Activated CD4-positive, CD25-positive, alpha-beta regulatory T cell treated with anti-CD3 and anti-CD28 coated beads, Interleukin-2, amount 50 U/mL, for 72 hours (primary cell): ENCODE measurements at regions not wholly inside any gene's neighbourhood (a gene's known extent, or its start where the extent isn't known, plus 50 kb on each side); places are given as distances from the start of the nearest gene placed in this dataset.

Source experiments
- DNase-seq: peaks from one replicate; pipeline ENCODE4 v3.0.0; 2021

DNA sequence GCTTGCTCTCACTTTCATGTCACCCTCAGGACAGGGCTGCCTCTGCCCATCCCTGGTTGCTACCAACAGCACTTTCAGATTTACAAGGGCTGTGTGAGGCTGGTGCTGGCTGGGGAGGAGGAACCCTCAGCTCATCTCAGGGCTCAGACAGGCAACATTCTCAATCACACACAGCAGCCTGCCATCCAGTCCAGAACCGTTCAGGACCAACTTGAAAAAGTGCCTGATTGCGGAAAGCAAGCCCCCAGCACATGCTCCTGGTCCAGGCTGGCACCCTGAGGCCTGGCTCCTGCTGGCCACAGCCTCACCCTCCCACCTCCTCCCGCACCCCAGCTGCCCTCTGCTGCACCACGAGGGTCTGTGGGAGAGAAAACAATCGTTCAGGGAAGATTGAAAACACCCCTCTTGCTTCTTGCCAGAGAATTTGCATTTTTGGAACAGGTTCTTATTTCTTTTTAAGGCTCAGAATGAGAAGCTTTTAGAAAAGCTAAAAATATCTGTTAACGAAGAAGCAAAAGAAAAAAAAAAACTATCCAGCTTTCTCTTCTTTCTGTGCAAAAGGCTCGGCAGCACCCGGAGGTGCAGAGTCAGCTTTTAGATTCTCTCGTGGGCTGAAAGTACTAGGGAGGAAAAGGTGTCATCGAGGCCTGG lies 403.8 kb upstream of the ID2 start:
- no peak for DNase-seq

- DNase-seq: no peak
Measured at GRCh38 chr2:8278709-8279354, 403.0 kb upstream of the ID2 start.

GRCh38 chr2:8279506-8279905 lies 402.4 kb upstream of the ID2 start:
- no peak for DNase-seq

DNA sequence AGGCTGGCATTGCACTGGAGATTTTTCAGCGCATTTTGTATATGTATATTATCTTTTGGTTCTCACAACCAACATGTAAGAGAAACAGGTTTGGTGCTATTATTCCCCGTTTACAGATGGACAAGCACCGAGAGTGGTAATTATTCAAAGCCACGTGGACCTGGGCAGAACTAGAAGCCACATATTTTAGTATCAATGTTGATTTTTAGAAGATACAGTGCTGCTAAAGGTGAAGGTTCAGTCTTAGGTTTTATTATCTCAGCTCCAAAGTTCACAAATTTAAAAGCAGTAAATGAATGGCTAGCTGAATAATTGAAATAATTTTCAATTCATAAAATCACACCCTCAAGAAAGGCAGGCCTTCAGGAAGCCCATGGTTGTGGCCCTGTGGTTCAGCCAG lies 400.6 kb upstream of the ID2 start:
- DNase-seq: no peak

DNA sequence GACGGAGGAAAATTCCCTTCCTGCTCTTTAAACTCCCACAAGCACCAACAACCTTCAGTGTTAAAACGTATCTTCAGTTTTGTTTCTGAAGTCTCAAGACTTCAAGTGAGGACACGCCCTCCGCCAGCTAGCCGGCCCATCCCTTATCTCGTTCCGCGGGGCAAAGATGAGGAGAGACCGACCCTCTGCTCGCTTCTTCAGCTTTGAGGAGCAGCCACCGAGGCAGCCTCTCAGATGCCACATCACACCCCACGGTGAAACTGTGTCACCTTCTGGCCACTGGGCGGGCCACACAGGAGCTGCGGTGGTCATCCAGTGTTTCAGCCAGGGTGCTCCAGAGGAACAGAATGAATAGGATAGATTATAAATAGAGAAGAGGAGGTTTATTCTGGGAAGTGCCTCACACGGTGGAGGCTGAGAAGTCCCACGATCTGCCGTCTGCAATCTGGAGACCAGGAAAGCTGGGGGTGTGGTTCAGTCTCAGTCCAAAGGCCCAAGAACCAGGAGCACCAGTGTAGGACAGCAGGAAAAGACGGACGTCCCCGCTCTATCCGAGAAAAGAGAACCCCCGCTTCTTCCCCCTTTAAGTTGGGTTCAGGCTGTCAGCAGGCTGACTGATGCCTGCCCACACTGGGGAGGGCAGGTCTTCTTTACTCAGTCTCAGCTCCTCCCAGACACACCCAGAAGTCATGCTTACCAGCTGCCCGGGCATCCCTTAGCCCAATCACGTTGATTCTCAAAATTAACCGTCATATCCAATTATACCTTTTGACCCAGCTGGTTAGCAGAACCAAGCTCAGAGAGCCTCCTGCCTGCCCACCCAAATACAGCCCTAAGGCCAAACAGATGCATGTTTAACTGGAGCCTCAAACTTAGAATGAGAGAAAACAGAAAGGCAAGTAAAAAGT lies 399.7 kb upstream of the ID2 start:
- DNase-seq: no peak

DNA sequence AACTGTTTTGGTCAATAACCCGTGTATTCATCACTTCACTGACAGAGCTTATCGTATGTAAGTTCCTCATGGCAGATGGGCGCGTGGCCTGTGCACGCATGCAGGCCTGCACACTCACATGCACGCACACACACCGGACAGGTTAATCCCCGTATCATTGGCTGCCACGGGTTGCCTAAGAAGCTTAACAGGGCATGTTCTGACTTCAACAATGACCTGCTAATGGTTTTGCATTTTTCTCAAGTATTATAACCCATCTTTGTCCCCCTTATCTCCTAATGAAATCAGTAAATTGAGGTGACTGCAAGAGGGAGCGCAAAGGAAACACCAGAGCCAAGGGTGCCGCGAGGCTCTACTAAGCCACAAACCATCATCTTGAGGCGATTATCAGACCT lies 399.0 kb upstream of the ID2 start:
- DNase-seq: no peak

DNA sequence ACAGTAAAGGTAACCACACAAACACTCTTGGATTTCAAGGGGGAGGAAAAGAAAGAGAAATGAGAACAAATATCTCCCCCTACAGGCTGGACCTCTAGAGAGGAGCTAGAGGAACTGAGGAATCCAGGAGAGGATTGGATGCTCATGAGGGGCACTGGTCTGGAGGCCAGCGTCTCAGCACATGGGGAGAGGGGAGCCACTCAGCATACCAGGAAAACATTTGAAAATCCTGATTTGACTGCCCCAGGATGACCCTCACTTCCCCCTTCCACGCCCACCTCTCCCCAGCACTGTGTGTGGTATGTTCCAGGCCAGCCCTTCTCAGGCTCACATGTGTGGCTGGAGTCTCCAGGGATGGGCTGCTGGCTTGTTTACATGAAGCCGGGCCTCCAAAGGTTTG lies 396.8 kb upstream of the ID2 start:
- no peak for DNase-seq

- DNase-seq: no peak
Measured at GRCh38 chr2:8285898-8286297, 396.0 kb upstream of the ID2 start.

- DNase-seq: no peak
Measured at GRCh38 chr2:8288206-8288605, 393.6 kb upstream of the ID2 start.

GRCh38 chr2:8289111-8289510 lies 392.7 kb upstream of the ID2 start:
- no peak for DNase-seq

DNA sequence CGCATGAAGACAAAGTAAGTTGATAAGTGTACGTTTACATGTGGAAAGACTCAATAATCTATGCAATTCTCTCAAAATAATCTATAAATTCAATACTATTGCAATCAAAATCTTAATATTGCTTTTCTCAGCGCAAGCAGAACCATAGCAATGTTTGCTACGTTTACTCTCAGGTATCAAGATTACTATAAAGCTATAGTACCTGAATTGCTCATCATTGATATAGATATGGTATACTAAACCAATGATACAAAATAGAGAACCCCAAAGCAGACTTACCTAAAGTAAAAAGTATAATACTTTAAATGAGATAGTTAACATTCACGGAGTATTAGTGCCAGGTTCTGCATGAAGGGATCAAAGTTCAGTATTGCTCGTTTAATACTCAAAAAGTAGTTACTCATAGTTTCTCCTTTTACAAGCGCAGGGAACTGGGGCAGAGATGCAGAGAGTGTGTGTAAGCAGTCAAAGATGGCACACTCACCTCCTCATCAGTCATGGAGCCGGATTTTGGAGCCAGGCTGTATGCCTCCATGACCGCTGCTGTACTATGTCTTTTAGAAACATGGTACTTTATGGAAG lies 391.0 kb upstream of the ID2 start:
- DNase-seq: no peak

DNA sequence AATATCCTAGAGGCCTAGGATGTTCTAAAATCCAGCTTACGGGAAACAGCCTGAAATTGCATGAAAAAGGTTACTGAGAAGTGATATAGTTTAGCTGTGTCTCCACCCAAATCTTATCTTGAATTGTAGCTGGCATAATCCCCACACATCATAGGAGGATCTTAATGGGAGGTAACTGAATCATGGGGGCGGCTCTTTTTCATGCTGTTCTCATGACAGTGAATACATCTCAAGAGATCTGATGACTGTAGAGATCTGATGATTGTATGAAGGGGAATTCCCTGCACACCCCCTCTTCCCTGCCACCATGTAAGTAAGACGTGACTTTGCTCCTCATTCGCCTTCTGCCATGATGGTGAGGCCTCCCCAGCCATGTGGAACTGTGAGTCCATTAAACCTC lies 385.6 kb upstream of the ID2 start:
- no peak for DNase-seq

GRCh38 chr2:8297376-8298231 lies 384.3 kb upstream of the ID2 start:
- no peak for DNase-seq

DNA sequence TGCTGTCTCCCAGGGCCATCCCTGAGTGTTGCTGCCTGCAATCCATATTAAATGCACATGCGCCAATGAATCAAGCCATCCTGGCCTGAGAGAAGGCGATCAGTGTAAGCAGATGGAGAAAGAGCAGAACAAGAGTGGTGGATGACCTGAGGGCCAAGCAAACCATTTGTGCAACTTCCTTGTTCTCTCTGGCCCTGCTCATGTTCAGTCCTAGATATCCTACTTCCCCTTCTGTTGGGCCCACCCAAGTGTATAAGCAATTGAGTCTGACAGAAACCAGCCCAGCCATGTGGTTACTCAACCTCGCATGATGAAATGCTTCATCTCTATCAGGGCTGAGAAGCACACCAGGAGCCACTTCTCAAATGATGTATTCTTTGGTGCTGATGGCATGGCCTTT lies 383.1 kb upstream of the ID2 start:
- no peak for DNase-seq

DNA sequence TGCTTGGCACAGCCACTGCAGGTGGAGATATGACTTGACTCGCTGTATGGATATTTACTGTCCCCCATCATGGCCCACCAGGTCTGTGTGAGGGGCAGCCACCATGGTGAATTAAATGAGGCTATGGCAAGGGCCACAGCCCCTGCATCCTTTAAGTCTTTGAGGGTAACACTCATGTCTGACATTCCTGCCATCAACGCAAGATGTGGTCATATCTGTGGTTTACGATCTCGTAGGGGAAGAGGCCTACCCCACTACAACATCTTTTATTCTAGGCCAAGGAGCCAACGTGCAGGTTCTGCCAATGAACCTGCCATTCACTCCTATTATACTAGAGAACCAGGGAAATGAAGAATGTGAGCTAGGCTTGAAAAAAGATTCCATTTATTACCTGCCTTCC lies 381.6 kb upstream of the ID2 start:
- DNase-seq: no peak

- no peak for DNase-seq
Measured at GRCh38 chr2:8300905-8301304, 381.0 kb upstream of the ID2 start.

- peak; percentile 41 for DNase-seq
Measured at GRCh38 chr2:8303322-8303832, 378.5 kb upstream of the ID2 start.

- no peak for DNase-seq
Measured at GRCh38 chr2:8304821-8305766, 376.8 kb upstream of the ID2 start.

GRCh38 chr2:8306530-8307351 lies 375.1 kb upstream of the ID2 start:
- DNase-seq: no peak

DNA sequence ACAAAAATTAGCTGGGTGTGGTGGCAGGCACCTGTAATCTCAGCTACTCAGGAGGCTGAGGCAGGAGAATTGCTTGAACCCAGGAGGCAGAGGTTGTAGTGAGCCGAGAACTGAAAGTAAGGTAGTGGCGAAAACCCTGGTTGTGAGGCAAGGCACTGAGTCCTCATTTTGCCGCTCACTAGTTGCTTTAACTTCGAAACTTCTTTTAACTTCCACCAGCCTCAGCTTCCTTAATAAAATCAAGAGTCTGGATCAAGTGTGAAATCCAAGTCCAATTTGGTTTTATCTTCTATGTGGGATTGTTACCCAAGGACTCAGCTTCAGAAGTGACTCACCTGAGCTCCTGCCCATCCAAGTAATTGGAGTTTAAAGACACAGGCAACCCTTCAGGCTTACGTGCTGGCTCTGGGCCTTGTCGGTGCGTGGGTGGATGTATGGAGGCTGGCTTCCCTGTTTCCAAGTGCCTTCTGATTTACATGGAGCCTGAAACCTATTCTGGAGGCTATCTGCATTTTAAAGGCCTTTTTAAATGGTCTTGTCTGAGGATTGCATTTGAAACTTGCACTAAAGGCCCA lies 374.2 kb upstream of the ID2 start:
- DNase-seq: no peak
